ENCODE measurements at regions not wholly inside any gene's neighbourhood (a gene's known extent, or its start where the extent isn't known, plus 50 kb on each side); places are given as distances from the start of the nearest gene placed in this dataset.

- no peaks in the 10 kb centered on the region for H3K9me3 ChIP-seq (ENCODE audit: control insufficient read depth, insufficient read depth, low read length)
- H4K20me1 ChIP-seq (ENCODE audit: control insufficient read depth, insufficient read depth, low read depth, low read length) = no peaks in the 10 kb centered on the region
- no peak overlapping the region for H3K4me2 ChIP-seq (ENCODE audit: low read length)
These were observed 156.3 kb downstream of the CPEB2 start for GRCh38 chr4:15158406-15159091.

DNA sequence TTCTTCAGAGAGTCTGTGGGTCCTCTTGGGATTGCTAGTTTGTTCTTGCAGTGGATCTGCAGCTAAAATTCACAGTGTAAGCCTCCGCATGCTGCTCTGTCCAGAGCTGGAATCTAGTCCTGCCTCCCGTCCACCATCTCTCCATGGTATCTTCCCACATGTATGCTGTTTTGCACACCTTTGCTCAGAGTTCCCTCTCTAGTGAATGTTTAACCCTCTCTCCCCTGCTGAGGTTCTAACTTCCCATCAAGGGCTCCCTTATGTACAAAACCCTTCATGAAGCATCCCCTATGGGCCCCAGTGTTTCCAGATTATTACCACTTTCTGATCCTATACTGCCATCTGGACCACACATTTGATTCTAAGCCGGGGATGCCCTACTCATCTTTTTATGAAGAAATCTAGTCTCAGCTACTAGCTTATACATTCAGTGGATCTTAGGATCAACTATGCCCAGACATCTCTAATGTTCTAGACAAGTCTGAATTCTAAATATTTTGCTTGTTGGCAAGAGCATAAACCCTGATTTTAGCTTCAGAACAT lies 157.3 kb downstream of the CPEB2 start:
- no peaks in the 10 kb centered on the region for H3K36me3 ChIP-seq (ENCODE audit: control insufficient read depth, low read length)
- no peak overlapping the region for H3K27ac ChIP-seq (ENCODE audit: low read depth, low read length)
- no peaks in the 10 kb centered on the region for H3K9me3 ChIP-seq (ENCODE audit: control insufficient read depth, insufficient read depth, low read length)
- no peaks in the 10 kb centered on the region for H3K4me1 ChIP-seq (ENCODE audit: control insufficient read depth, low read length)
- H3K4me2 ChIP-seq (ENCODE audit: low read length) = no peak overlapping the region
- no peaks in the 10 kb centered on the region for H4K20me1 ChIP-seq (ENCODE audit: control insufficient read depth, insufficient read depth, low read depth, low read length)
- H3K27me3 ChIP-seq (ENCODE audit: control insufficient read depth, low read length) = no peaks in the 10 kb centered on the region
- H3F3A ChIP-seq (ENCODE audit: control insufficient read depth, insufficient read depth) = no peaks in the 10 kb centered on the region
- H3K79me2 ChIP-seq (ENCODE audit: control insufficient read depth, low read length) = no peaks in the 10 kb centered on the region
- TF ChIP-seq CTCF (IDR thresholded peaks at IDR 0.05; ENCODE audit: low read depth, low read length, poor library complexity, severe bottlenecking) = no peak
- TF ChIP-seq EZH2phosphoT487 (IDR thresholded peaks at IDR 0.05; ENCODE audit: borderline replicate concordance, low read length) = no peak
- no peak overlapping the region for H3K4me3 ChIP-seq (ENCODE audit: low read length)
- no peaks in the 10 kb centered on the region for H3K9me2 ChIP-seq (replicated peaks; ENCODE audit: control insufficient read depth, low read length)

More at GRCh38 chr4:15158406-15159091, 156.3 kb downstream of the CPEB2 start:
- TF ChIP-seq EZH2phosphoT487 (IDR thresholded peaks at IDR 0.05; ENCODE audit: borderline replicate concordance, low read length) (no peak), CTCF (IDR thresholded peaks at IDR 0.05; ENCODE audit: low read depth, low read length, poor library complexity, severe bottlenecking) (no peak)
- Histone ChIP-seq H3K4me1 (ENCODE audit: control insufficient read depth, low read length) (no peaks in the 10 kb centered on the region), H3F3A (ENCODE audit: control insufficient read depth, insufficient read depth) (no peaks in the 10 kb centered on the region), H3K79me2 (ENCODE audit: control insufficient read depth, low read length) (no peaks in the 10 kb centered on the region), H3K9me2 (replicated peaks; ENCODE audit: control insufficient read depth, low read length) (no peaks in the 10 kb centered on the region), H3K4me3 (ENCODE audit: low read length) (no peak overlapping the region), H3K27ac (ENCODE audit: low read depth, low read length) (no peak overlapping the region), H3K36me3 (ENCODE audit: control insufficient read depth, low read length) (no peaks in the 10 kb centered on the region), H3K27me3 (ENCODE audit: control insufficient read depth, low read length) (no peaks in the 10 kb centered on the region)

DNA sequence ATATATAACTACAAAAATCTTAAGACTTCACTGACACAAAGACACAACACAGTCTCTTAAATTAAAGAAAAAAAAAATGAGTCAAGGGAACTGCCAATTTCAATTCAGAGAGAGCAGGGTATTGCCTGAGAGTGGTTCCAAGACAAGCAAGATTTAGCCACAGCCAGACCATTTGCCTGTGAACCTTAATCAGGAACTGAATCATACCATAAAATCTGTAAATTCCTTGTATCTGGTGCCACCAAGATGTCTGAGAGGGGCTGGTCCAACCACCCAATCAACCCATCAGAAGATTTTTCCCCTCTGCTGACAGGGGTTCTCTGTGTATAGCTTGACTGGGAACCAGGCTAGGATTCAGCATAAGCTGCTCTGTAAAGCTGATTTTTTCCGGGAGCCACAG lies 159.2 kb downstream of the CPEB2 start:
- H3K79me2 ChIP-seq (ENCODE audit: control insufficient read depth, low read length) = no peaks in the 10 kb centered on the region
- H3K4me3 ChIP-seq (ENCODE audit: low read length) = no peak overlapping the region
- H3K9me3 ChIP-seq (ENCODE audit: control insufficient read depth, insufficient read depth, low read length) = no peaks in the 10 kb centered on the region
- H3K9me2 ChIP-seq (replicated peaks; ENCODE audit: control insufficient read depth, low read length) = no peaks in the 10 kb centered on the region
- H3K27me3 ChIP-seq (ENCODE audit: control insufficient read depth, low read length) = no peaks in the 10 kb centered on the region
- no peak overlapping the region for H3K27ac ChIP-seq (ENCODE audit: low read depth, low read length)
- H3K4me2 ChIP-seq (ENCODE audit: low read length) = no peak overlapping the region
- H4K20me1 ChIP-seq (ENCODE audit: control insufficient read depth, insufficient read depth, low read depth, low read length) = no peaks in the 10 kb centered on the region
- H3K36me3 ChIP-seq (ENCODE audit: control insufficient read depth, low read length) = no peaks in the 10 kb centered on the region
- H3F3A ChIP-seq (ENCODE audit: control insufficient read depth, insufficient read depth) = no peaks in the 10 kb centered on the region
- TF ChIP-seq EZH2phosphoT487 (IDR thresholded peaks at IDR 0.05; ENCODE audit: borderline replicate concordance, low read length) (no peak), CTCF (IDR thresholded peaks at IDR 0.05; ENCODE audit: low read depth, low read length, poor library complexity, severe bottlenecking) (no peak)
- no peaks in the 10 kb centered on the region for H3K4me1 ChIP-seq (ENCODE audit: control insufficient read depth, low read length)

Measured in DOHH2 (cell line).